WERI-Rb-1 (cell line): ENCODE measurements at regions not wholly inside any gene's neighbourhood (a gene's known extent, or its start where the extent isn't known, plus 50 kb on each side); places are given as distances from the start of the nearest gene placed in this dataset.

Source experiments
- DNase-seq: peaks from one replicate; pipeline ENCODE4 v3.0.0-alpha.2; 2020
- H3K27ac ChIP-seq: fragments of 250-450 bp; sonication (Bioruptor Pico); 2 replicates; pipeline ENCODE4 v1.5.1; 2020; ENCODE audit warnings: mild to moderate bottlenecking, moderate library complexity
- H3K27me3 ChIP-seq: fragments of 250-450 bp; sonication (Bioruptor Pico); 2 replicates; pipeline ENCODE4 v1.5.1; 2021; ENCODE audit warnings: mild to moderate bottlenecking, low read depth, moderate library complexity; ENCODE audit not compliant: insufficient read depth, severe bottlenecking
- H3K36me3 ChIP-seq: fragments of 250-450 bp; sonication (Bioruptor Pico); 2 replicates; pipeline ENCODE4 v1.5.1; 2020; ENCODE audit warnings: mild to moderate bottlenecking, moderate library complexity
- H3K4me3 ChIP-seq: 2 replicates; pipeline ENCODE4 v1.5.1; 2011; ENCODE audit warnings: low read depth, mild to moderate bottlenecking, control low read depth, low read length
- H3K9me3 ChIP-seq: fragments of 250-450 bp; sonication (Bioruptor Pico); 2 replicates; pipeline ENCODE4 v1.5.1; 2021; ENCODE audit warnings: mild to moderate bottlenecking, moderate library complexity; ENCODE audit not compliant: severe bottlenecking
- TF ChIP-seq, protein P1 (sequence below): IDR thresholded peaks from 2 replicates; pipeline ENCODE4 v1.5.1; 2011; ENCODE audit warnings: low read depth, mild to moderate bottlenecking, control low read depth, inconsistent platforms, low read length

- TF ChIP-seq, protein P1, sequence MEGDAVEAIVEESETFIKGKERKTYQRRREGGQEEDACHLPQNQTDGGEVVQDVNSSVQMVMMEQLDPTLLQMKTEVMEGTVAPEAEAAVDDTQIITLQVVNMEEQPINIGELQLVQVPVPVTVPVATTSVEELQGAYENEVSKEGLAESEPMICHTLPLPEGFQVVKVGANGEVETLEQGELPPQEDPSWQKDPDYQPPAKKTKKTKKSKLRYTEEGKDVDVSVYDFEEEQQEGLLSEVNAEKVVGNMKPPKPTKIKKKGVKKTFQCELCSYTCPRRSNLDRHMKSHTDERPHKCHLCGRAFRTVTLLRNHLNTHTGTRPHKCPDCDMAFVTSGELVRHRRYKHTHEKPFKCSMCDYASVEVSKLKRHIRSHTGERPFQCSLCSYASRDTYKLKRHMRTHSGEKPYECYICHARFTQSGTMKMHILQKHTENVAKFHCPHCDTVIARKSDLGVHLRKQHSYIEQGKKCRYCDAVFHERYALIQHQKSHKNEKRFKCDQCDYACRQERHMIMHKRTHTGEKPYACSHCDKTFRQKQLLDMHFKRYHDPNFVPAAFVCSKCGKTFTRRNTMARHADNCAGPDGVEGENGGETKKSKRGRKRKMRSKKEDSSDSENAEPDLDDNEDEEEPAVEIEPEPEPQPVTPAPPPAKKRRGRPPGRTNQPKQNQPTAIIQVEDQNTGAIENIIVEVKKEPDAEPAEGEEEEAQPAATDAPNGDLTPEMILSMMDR, result no peak
- Histone ChIP-seq H3K4me3 (no peak overlapping the region), H3K9me3 (no peaks in the 10 kb centered on the region), H3K27ac (no peak overlapping the region), H3K36me3 (no peaks in the 10 kb centered on the region), H3K27me3 (no peaks in the 10 kb centered on the region)
- no peak for DNase-seq
These were observed 1221.0 kb downstream of the DSC3 start for GRCh38 chr18:29821544-29821943.

DNA sequence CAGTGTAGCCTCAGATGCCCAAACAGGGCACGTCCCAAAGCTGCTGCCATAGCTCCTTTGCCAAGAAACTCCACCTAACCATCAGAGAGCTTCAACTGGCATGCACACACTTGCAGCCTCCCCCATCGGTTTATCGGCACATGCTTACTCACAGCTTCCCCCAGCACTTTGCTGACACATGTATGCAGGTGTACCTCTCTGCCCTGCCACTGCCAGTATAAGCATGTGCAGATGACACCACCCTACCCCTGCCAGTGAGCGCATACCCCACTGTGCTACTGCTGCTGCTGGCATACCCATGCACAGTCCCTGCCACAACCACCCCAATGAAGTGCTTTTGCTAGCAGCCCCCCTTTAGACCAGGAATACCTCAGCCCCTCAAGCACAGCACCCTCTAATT lies 1231.0 kb downstream of the DSC3 start:
- Histone ChIP-seq H3K27me3 (no peaks in the 10 kb centered on the region), H3K36me3 (no peaks in the 10 kb centered on the region), H3K9me3 (no peaks in the 10 kb centered on the region), H3K4me3 (no peak overlapping the region), H3K27ac (no peak overlapping the region)
- DNase-seq, result no peak
- TF ChIP-seq, protein P1, result no peak

GRCh38 chr18:29780816-29781215 lies 1261.7 kb downstream of the DSC3 start:
- TF ChIP-seq, protein P1, result no peak
- Histone ChIP-seq H3K36me3 (no peaks in the 10 kb centered on the region), H3K9me3 (no peaks in the 10 kb centered on the region), H3K4me3 (no peak overlapping the region), H3K27me3 (no peaks in the 10 kb centered on the region), H3K27ac (no peak overlapping the region)
- DNase-seq, result no peak

GRCh38 chr18:29779096-29779495 lies 1263.4 kb downstream of the DSC3 start:
- Histone ChIP-seq H3K9me3 (no peaks in the 10 kb centered on the region), H3K27me3 (no peaks in the 10 kb centered on the region), H3K27ac (no peak overlapping the region), H3K36me3 (no peaks in the 10 kb centered on the region), H3K4me3 (no peak overlapping the region)
- TF ChIP-seq, protein P1, result no peak
- DNase-seq, result no peak

DNA sequence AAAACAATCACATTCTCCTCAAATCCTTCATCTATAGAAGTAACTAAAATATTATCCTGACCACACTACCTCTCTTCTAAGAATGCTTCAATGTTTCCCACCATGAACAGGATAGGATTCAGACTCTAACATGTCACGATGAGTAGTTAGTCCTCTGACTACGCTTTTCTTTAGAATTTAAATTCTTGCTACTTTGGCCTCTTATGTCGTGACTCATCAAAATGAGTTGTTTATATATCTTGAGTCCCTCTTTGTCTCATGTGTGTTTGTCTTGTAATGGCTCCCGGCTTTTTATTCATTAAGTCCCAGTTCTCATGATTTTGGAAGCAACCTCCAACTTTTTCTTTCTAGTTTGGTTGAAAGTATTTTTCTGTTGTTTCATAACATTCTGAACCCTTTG lies 1289.2 kb downstream of the DSC3 start:
- DNase-seq, result no peak

DNA sequence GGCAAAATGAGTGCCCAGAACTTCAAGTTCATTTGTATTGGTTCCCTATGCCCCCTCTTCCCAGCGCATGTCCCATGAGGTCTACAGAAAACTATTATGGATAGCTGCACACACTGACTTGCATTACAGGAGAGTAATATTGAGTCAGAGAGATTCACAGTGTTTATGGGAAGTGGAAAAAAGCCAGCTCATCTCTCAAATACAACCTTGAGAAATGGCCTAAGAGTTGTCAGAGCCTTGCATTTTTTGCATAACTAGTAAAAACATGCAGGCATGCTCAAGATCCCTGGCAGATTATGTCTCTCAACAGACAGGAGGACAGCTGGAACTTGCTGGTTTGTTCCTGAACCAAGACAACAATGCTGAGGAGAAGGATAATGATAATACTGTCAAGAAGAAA lies 1292.8 kb downstream of the DSC3 start:
- H3K9me3 ChIP-seq, result no peaks in the 10 kb centered on the region
- no peak overlapping the region for H3K4me3 ChIP-seq
- H3K36me3 ChIP-seq, result no peaks in the 10 kb centered on the region
- H3K27me3 ChIP-seq, result no peaks in the 10 kb centered on the region
- TF ChIP-seq, protein P1, result no peak
- DNase-seq, result no peak
- no peak overlapping the region for H3K27ac ChIP-seq

More for the DNA sequence above, 1289.2 kb downstream of the DSC3 start:
- Histone ChIP-seq H3K27me3 (no peaks in the 10 kb centered on the region), H3K27ac (no peak overlapping the region), H3K9me3 (no peaks in the 10 kb centered on the region), H3K36me3 (no peaks in the 10 kb centered on the region), H3K4me3 (no peak overlapping the region)
- TF ChIP-seq, protein P1, result no peak
